ENCODE measurements at regions not wholly inside any gene's neighbourhood (a gene's known extent, or its start where the extent isn't known, plus 50 kb on each side); places are given as distances from the start of the nearest gene placed in this dataset.

- H3K79me2 ChIP-seq (ENCODE audit: low read length), result no peaks in the 10 kb centered on the region
- ChIA-PET POLR2A (ENCODE audit: unreplicated experiment) (no interaction called here), CTCF (no interaction called here)
- no peak overlapping the region for H3K9ac ChIP-seq (ENCODE audit: low read length)
- H3K27me3 ChIP-seq (ENCODE audit: low read length), result no peaks in the 10 kb centered on the region
- intact Hi-C loops (cut with micrococcal nuclease), result no loop called here
- DNase-seq, result no peak
- no peak overlapping the region for H3K27ac ChIP-seq (ENCODE audit: low read length)
- no peaks in the 10 kb centered on the region for H3K9me3 ChIP-seq (ENCODE audit: low read length)
- no peaks in the 10 kb centered on the region for H3F3A ChIP-seq (ENCODE audit: low read length, unreplicated experiment)
- no peak overlapping the region for H3K4me2 ChIP-seq (ENCODE audit: low read length)
- H3K4me3 ChIP-seq (ENCODE audit: low read length), result no peak overlapping the region
- H3K4me1 ChIP-seq (ENCODE audit: insufficient read depth, low read length), result no peaks in the 10 kb centered on the region
- no peaks in the 10 kb centered on the region for H3K9me2 ChIP-seq (replicated peaks; ENCODE audit: low read length)
- no peak for ATAC-seq
- no TSS peak for BruUV-seq (replicated peaks)
- no peaks in the 10 kb centered on the region for H3K36me3 ChIP-seq (ENCODE audit: low read depth, low read length)
- H2AFZ ChIP-seq (ENCODE audit: low read length), result no peak overlapping the region
- TF ChIP-seq EZH2 (IDR thresholded peaks at IDR 0.05; ENCODE audit: low read length, unreplicated experiment) (no peak), EZH2phosphoT487 (IDR thresholded peaks at IDR 0.05; ENCODE audit: borderline replicate concordance, low read length) (no peak), CTCF (conservative IDR thresholded peaks at IDR 0.05; ENCODE audit: low read depth, low read length) (no peak)
- no peaks in the 10 kb centered on the region for H4K20me1 ChIP-seq (ENCODE audit: low read length)
These were observed 377.7 kb upstream of the MAF start for GRCh38 chr16:79977940-79978836.

- Histone ChIP-seq H3K36me3 (ENCODE audit: low read depth, low read length) (no peaks in the 10 kb centered on the region), H3K27ac (ENCODE audit: low read length) (no peak overlapping the region), H3K4me2 (ENCODE audit: low read length) (no peak overlapping the region), H4K20me1 (ENCODE audit: low read length) (no peaks in the 10 kb centered on the region), H3K79me2 (ENCODE audit: low read length) (no peaks in the 10 kb centered on the region), H3K4me1 (ENCODE audit: insufficient read depth, low read length) (no peaks in the 10 kb centered on the region), H3K27me3 (ENCODE audit: low read length) (no peaks in the 10 kb centered on the region), H3K4me3 (ENCODE audit: low read length) (no peak overlapping the region), H3K9me3 (ENCODE audit: low read length) (no peaks in the 10 kb centered on the region), H2AFZ (ENCODE audit: low read length) (no peak overlapping the region), H3K9me2 (replicated peaks; ENCODE audit: low read length) (no peaks in the 10 kb centered on the region), H3F3A (ENCODE audit: low read length, unreplicated experiment) (no peaks in the 10 kb centered on the region), H3K9ac (ENCODE audit: low read length) (no peak overlapping the region)
- intact Hi-C loops (cut with micrococcal nuclease), result no loop called here
- DNase-seq (no peak), ATAC-seq (no peak)
- CTCF ChIA-PET, result no interaction called here
- no peak for TF ChIP-seq CTCF (conservative IDR thresholded peaks at IDR 0.05; ENCODE audit: low read depth, low read length)
- no peak for TF ChIP-seq EZH2 (IDR thresholded peaks at IDR 0.05; ENCODE audit: low read length, unreplicated experiment)
- TF ChIP-seq EZH2phosphoT487 (IDR thresholded peaks at IDR 0.05; ENCODE audit: borderline replicate concordance, low read length), result no peak
- POLR2A ChIA-PET (ENCODE audit: unreplicated experiment), result no interaction called here
- no TSS peak for BruUV-seq (replicated peaks)
These were observed 372.8 kb upstream of the MAF start for GRCh38 chr16:79973320-79973719.

- no peak for TF ChIP-seq EZH2 (IDR thresholded peaks at IDR 0.05; ENCODE audit: low read length, unreplicated experiment)
- no peak for TF ChIP-seq CTCF (conservative IDR thresholded peaks at IDR 0.05; ENCODE audit: low read depth, low read length)
- TF ChIP-seq EZH2phosphoT487 (IDR thresholded peaks at IDR 0.05; ENCODE audit: borderline replicate concordance, low read length), result no peak
- Histone ChIP-seq H3K9me3 (ENCODE audit: low read length) (no peaks in the 10 kb centered on the region), H3K36me3 (ENCODE audit: low read depth, low read length) (no peaks in the 10 kb centered on the region), H2AFZ (ENCODE audit: low read length) (no peak overlapping the region), H3K9me2 (replicated peaks; ENCODE audit: low read length) (no peaks in the 10 kb centered on the region), H3K9ac (ENCODE audit: low read length) (no peak overlapping the region), H3K4me2 (ENCODE audit: low read length) (no peak overlapping the region), H3K79me2 (ENCODE audit: low read length) (no peaks in the 10 kb centered on the region), H4K20me1 (ENCODE audit: low read length) (no peaks in the 10 kb centered on the region), H3K4me1 (ENCODE audit: insufficient read depth, low read length) (no peaks in the 10 kb centered on the region), H3F3A (ENCODE audit: low read length, unreplicated experiment) (no peaks in the 10 kb centered on the region), H3K4me3 (ENCODE audit: low read length) (no peak overlapping the region), H3K27ac (ENCODE audit: low read length) (no peak overlapping the region), H3K27me3 (ENCODE audit: low read length) (no peaks in the 10 kb centered on the region)
- ATAC-seq, result no peak
- CTCF ChIA-PET, result no interaction called here
- intact Hi-C loops (cut with micrococcal nuclease), result no loop called here
- no peak for DNase-seq
- BruUV-seq (replicated peaks), result no TSS peak
- POLR2A ChIA-PET (ENCODE audit: unreplicated experiment), result no interaction called here
These were observed 371.6 kb upstream of the MAF start for GRCh38 chr16:79972053-79972704.

All from PC-3 (cell line).